K562 (cell line): ENCODE measurements at regions not wholly inside any gene's neighbourhood (a gene's known extent, or its start where the extent isn't known, plus 50 kb on each side); places are given as distances from the start of the nearest gene placed in this dataset.

Experiments used
- ATAC-seq: fragments of 200-7000 bp; cut with Tn5 transposase; 3 replicates; pipeline ENCODE4 v1.9.1; 2020; ENCODE audit warnings: moderate library complexity
- BruUV-seq: library from RNA; stranded (reverse); fragments of 400-500 nt; replicated peaks from 2 replicates; lab custom pipeline; 2021; lab: Mats Ljungman, UMichigan
- CTCF ChIA-PET: fragments of 300-600 bp; formaldehyde crosslinking; extraction: SDS; loops from one replicate; lab custom pipeline; 2021; ENCODE audit warnings: low intra/inter-chr PET ratio; lab: Yijun Ruan, JAX
- POLR2A ChIA-PET: fragments of 300-600, 350-650 bp; sonication (Branson Sonifier 250); formaldehyde crosslinking; extraction: SDS; loops from one replicate; lab custom pipeline; 2021; ENCODE audit warnings: antibody characterized with exemption, inconsistent platforms; lab: Yijun Ruan, JAX
- DNase-seq, 4 experiments: peaks; one replicate each; pipeline versions ENCODE4 v3.0.0 to v3.0.0-alpha.2; 2011 to 2018; ENCODE audit warnings: low spot score in 3 of 4, mixed read lengths in 3 of 4; ENCODE audit errors: extremely low read depth in 1 of 4
- FAIRE-seq: peaks from 2 replicates; lab custom pipeline; 2011; peaks lifted over from hg19 to GRCh38; lab: Jason Lieb, UNC
- H2AFZ ChIP-seq: 2 replicates; pipeline ENCODE4 v1.6.0; 2011; ENCODE audit warnings: low read depth, low read length, control low read depth, inconsistent platforms
- H3K27ac ChIP-seq: fragments of 200-600 bp; 3 replicates; pipeline ENCODE4 v1.8.0; 2011; ENCODE audit warnings: low read depth, mild to moderate bottlenecking, control low read depth, inconsistent platforms, low read length, moderate library complexity, mixed read lengths; ENCODE audit errors: extremely low read depth
- H3K27me3 ChIP-seq, 2 experiments: fragments of 300-600 bp in 1 of 2; 2 replicates in 1 of 2; 3 replicates in 1 of 2; pipeline versions ENCODE4 v1.6.0 to v1.8.0; 2011; ENCODE audit warnings: inconsistent platforms in 2 of 2, low read length in 2 of 2, mild to moderate bottlenecking in 1 of 2, mixed read lengths in 1 of 2, moderate library complexity in 1 of 2; ENCODE audit not compliant: control insufficient read depth in 2 of 2, insufficient read depth in 2 of 2
- H3K36me3 ChIP-seq: fragments of 300-600 bp; 3 replicates; pipeline ENCODE4 v1.8.0; 2011; ENCODE audit warnings: mild to moderate bottlenecking, low read length, inconsistent platforms; ENCODE audit not compliant: control insufficient read depth, insufficient read depth
- H3K4me1 ChIP-seq, 2 experiments: fragments of 200-600 bp in 1 of 2; replicated peaks in 1 of 2; 2 replicates in 1 of 2; 3 replicates in 1 of 2; pipeline versions ENCODE4 v1.5.1 to v1.8.0; 2011; ENCODE audit warnings: inconsistent platforms in 2 of 2, low read length in 2 of 2, mild to moderate bottlenecking in 1 of 2, mixed read lengths in 1 of 2, moderate library complexity in 1 of 2; ENCODE audit not compliant: control insufficient read depth in 2 of 2, insufficient read depth in 2 of 2
- H3K4me2 ChIP-seq: 2 replicates; pipeline ENCODE4 v1.6.1; 2011; ENCODE audit warnings: low read length, control low read depth, inconsistent platforms, mixed read lengths; ENCODE audit not compliant: insufficient read depth
- H3K4me3 ChIP-seq: fragments of 200-600 bp; sonication (generic), shearing (Covaris generic); 2 replicates; pipeline ENCODE4 v1.5.1; 2016; ENCODE audit warnings: control low read depth, inconsistent platforms
- H3K79me2 ChIP-seq: fragments of 200-600 bp; 3 replicates; pipeline ENCODE4 v1.8.0; 2011; ENCODE audit warnings: low read length, inconsistent platforms; ENCODE audit not compliant: control insufficient read depth, insufficient read depth
- H3K9ac ChIP-seq, 2 experiments: 2 replicates each; pipeline versions ENCODE4 v1.6.0 to v1.6.1; 2011; ENCODE audit warnings: low read depth in 2 of 2, low read length in 2 of 2, control low read depth in 1 of 2, inconsistent platforms in 1 of 2, mild to moderate bottlenecking in 1 of 2, mixed read lengths in 1 of 2; ENCODE audit not compliant: insufficient read depth in 1 of 2
- H3K9me1 ChIP-seq: one replicate; pipeline ENCODE4 v1.6.0; 2011; ENCODE audit warnings: inconsistent platforms, mild to moderate bottlenecking, low read length, moderate library complexity; ENCODE audit not compliant: control insufficient read depth, insufficient read depth
- H3K9me3 ChIP-seq: replicated peaks from 2 replicates; pipeline ENCODE4 v1.5.1; 2011; ENCODE audit warnings: low read depth, low read length, inconsistent platforms; ENCODE audit not compliant: control insufficient read depth, insufficient read depth
- H4K20me1 ChIP-seq: replicated peaks from 2 replicates; pipeline ENCODE4 v1.6.1; 2011; ENCODE audit warnings: low read length, inconsistent platforms, mixed read lengths; ENCODE audit not compliant: control insufficient read depth, insufficient read depth
- BRCA1 ChIP-seq, 2 experiments: fragments of 450-650 bp in 1 of 2; sonication (generic) in 1 of 2; formaldehyde crosslinking in 1 of 2; IDR thresholded peaks; 2 replicates each; pipeline versions ENCODE4 v1.5.0 to v1.6.1; 2017 to 2020; ENCODE audit warnings: mild to moderate bottlenecking in 1 of 2, missing genetic modification reagents in 1 of 2
- ILK ChIP-seq: fragments of 450-650 bp; IDR thresholded peaks from 2 replicates; pipeline ENCODE4 v1.6.1; 2016; ENCODE audit warnings: missing genetic modification characterization, low read depth, mild to moderate bottlenecking, missing compliant biosample characterization, moderate library complexity, borderline replicate concordance
- NFE2 ChIP-seq: IDR thresholded peaks from 2 replicates; pipeline ENCODE4 v1.6.1; 2014; ENCODE audit warnings: antibody characterized with exemption, low read depth
- NFE2L1 ChIP-seq: fragments of 450-650 bp; IDR thresholded peaks from 2 replicates; pipeline ENCODE4 v1.6.1; 2016; ENCODE audit warnings: missing genetic modification characterization, low read depth, mild to moderate bottlenecking, missing compliant biosample characterization, moderate library complexity, borderline replicate concordance
- NUFIP1 ChIP-seq: fragments of 450-650 bp; IDR thresholded peaks from 2 replicates; pipeline ENCODE4 v1.6.1; 2018; ENCODE audit not compliant: partially characterized antibody
- PML ChIP-seq: IDR thresholded peaks from 2 replicates; pipeline ENCODE4 v1.6.1; 2012; ENCODE audit warnings: low read length, inconsistent platforms
- STAT5A ChIP-seq: IDR thresholded peaks from 2 replicates; pipeline ENCODE4 v1.6.1; 2012; ENCODE audit warnings: low read length, inconsistent platforms, borderline replicate concordance
- THRAP3 ChIP-seq: fragments of 450-650 bp; IDR thresholded peaks from 2 replicates; pipeline ENCODE4 v1.6.1; 2016; ENCODE audit warnings: mild to moderate bottlenecking, inconsistent platforms, borderline replicate concordance
- ZNF318 ChIP-seq, 2 experiments: fragments of 450-650 bp; IDR thresholded peaks; 2 replicates each; pipeline ENCODE4 v1.6.1; 2016; ENCODE audit warnings: mild to moderate bottlenecking in 2 of 2, borderline replicate concordance in 1 of 2, low read depth in 1 of 2, moderate library complexity in 1 of 2
- ZNF561 ChIP-seq: fragments of 450-650 bp; formaldehyde crosslinking; conservative IDR thresholded peaks from 2 replicates; pipeline ENCODE4 v1.4.0; 2020; ENCODE audit warnings: mild to moderate bottlenecking, moderate library complexity
- ZNF696 ChIP-seq: fragments of 250-450 bp; sonication (Bioruptor Pico); conservative IDR thresholded peaks from 2 replicates; pipeline ENCODE4 v1.4.0; 2020; ENCODE audit warnings: mild to moderate bottlenecking, moderate library complexity
- WGBS: fragments of 100-300 bp; shearing (Covaris generic); methylation state at CpG from one replicate; pipeline ENCODE4 v1.1.6; 2016; ENCODE audit warnings: low coverage, mixed read lengths; ENCODE audit not compliant: insufficient coverage; ENCODE audit errors: missing lambda C conversion rate; 5-methylcytosine and 5-hydroxymethylcytosine counted together
- in situ Hi-C: fragments of 300-500 bp; cut with MboI; formaldehyde crosslinking; loops from 4 replicates; pipeline ENCODE4 v1.15.0; 2018; ENCODE audit warnings: inconsistent platforms, mixed read lengths
- intact Hi-C: fragments of 100-400 bp; cut with micrococcal nuclease; formaldehyde crosslinking; loops from 2 replicates; pipeline ENCODE4 v1.14.2; 2022
- TF ChIP-seq, protein P1 (sequence below): fragments of 250-450 bp; sonication (Bioruptor Pico); IDR thresholded peaks from 2 replicates; pipeline ENCODE4 v1.4.0; 2020; ENCODE audit warnings: mild to moderate bottlenecking, moderate library complexity

DNA sequence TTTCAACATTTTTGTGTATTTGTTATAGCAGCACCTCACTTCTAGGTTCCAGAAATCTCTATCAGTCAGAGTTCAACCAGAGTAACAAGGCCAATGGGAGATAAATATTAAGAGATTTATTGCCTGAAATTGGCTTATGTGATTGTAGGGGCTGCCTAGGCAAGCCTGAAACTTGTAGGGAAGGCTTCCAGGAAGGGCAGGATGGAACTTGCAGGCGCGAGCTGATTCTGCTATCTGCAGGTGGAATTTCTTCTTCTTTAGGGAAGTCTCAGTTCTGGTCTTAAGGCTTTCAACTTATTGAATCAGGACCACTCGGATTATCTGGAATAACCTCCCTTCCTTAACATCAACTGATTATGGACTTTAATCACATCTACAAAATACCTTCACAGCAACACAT lies 199.5 kb upstream of the NLRP1 start:
- no peaks in the 10 kb centered on the region for H4K20me1 ChIP-seq
- CTCF ChIA-PET, result no interaction called here
- intact Hi-C loops (no loop called here), in situ Hi-C loops (no loop called here)
- H3K4me1 ChIP-seq, result no peaks in the 10 kb centered on the region
- H3K9ac ChIP-seq, result no peak overlapping the region
- DNase-seq, result no peak
- 0% methylated on average over 3 of the region's 3 CpGs for WGBS
- H3K9me3 ChIP-seq, result no peaks in the 10 kb centered on the region
- H3K4me2 ChIP-seq, result no peak overlapping the region
- no TSS peak for BruUV-seq
- H3K36me3 ChIP-seq, result no peaks in the 10 kb centered on the region
- H3K27ac ChIP-seq, result no peak overlapping the region
- H3K27me3 ChIP-seq, result no peaks in the 10 kb centered on the region
- ATAC-seq, result no peak
- no peaks in the 10 kb centered on the region for H3K9me1 ChIP-seq
- POLR2A ChIA-PET, result no interaction called here
- no peak overlapping the region for H2AFZ ChIP-seq
- no peak overlapping the region for H3K4me3 ChIP-seq
- no peak for FAIRE-seq
- no peaks in the 10 kb centered on the region for H3K79me2 ChIP-seq
- TF ChIP-seq THRAP3 (no peak), ZNF318 (IDR thresholded peaks at IDR 0.05; ENCODE audit: borderline replicate concordance in 1 of 2, low read depth in 1 of 2) (no peak), ZNF696 (CRISPR knock-in tag) (no peak), NUFIP1 (no peak), PML (no peak), NFE2 (no peak), ILK (tag) (no peak), ZNF561 (CRISPR knock-in tag) (no peak), BRCA1 (IDR thresholded peaks at IDR 0.05) (no peak), BRCA1 (CRISPR knock-in tag; IDR thresholded peaks at IDR 0.05) (no peak), STAT5A (no peak), NFE2L1 (tag) (no peak)
- TF ChIP-seq, protein P1, sequence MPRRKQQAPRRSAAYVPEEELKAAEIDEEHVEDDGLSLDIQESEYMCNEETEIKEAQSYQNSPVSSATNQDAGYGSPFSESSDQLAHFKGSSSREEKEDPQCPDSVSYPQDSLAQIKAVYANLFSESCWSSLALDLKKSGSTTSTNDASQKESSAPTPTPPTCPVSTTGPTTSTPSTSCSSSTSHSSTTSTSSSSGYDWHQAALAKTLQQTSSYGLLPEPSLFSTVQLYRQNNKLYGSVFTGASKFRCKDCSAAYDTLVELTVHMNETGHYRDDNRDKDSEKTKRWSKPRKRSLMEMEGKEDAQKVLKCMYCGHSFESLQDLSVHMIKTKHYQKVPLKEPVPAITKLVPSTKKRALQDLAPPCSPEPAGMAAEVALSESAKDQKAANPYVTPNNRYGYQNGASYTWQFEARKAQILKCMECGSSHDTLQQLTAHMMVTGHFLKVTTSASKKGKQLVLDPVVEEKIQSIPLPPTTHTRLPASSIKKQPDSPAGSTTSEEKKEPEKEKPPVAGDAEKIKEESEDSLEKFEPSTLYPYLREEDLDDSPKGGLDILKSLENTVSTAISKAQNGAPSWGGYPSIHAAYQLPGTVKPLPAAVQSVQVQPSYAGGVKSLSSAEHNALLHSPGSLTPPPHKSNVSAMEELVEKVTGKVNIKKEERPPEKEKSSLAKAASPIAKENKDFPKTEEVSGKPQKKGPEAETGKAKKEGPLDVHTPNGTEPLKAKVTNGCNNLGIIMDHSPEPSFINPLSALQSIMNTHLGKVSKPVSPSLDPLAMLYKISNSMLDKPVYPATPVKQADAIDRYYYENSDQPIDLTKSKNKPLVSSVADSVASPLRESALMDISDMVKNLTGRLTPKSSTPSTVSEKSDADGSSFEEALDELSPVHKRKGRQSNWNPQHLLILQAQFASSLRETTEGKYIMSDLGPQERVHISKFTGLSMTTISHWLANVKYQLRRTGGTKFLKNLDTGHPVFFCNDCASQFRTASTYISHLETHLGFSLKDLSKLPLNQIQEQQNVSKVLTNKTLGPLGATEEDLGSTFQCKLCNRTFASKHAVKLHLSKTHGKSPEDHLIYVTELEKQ (CRISPR knock-in tag), result no peak
